AG08395 (cell line): ENCODE measurements at regions not wholly inside any gene's neighbourhood (a gene's known extent, or its start where the extent isn't known, plus 50 kb on each side); places are given as distances from the start of the nearest gene placed in this dataset.

Experiments used
- DNase-seq: peaks from one replicate; pipeline ENCODE4 v3.0.0; 2012; ENCODE audit warnings: mixed read lengths, low spot score

- DNase-seq: peak; percentile 11
Observed at GRCh38 chr9:19998823-19999455, 210.1 kb upstream of the SLC24A2 start.

GRCh38 chr9:19998153-19998552, 209.3 kb upstream of the SLC24A2 start:
- DNase-seq: no peak

GRCh38 chr9:19995619-19996018, 206.8 kb upstream of the SLC24A2 start:
- no peak for DNase-seq

- DNase-seq: no peak
Observed at GRCh38 chr9:19994296-19994695, 205.5 kb upstream of the SLC24A2 start.

- peak; percentile 12 for DNase-seq
Observed at GRCh38 chr9:19992556-19992955, 203.7 kb upstream of the SLC24A2 start.

GRCh38 chr9:19989213-19989612, 200.4 kb upstream of the SLC24A2 start:
- no peak for DNase-seq

GRCh38 chr9:19988281-19988680, 199.4 kb upstream of the SLC24A2 start:
- no peak for DNase-seq

- no peak for DNase-seq
Observed at GRCh38 chr9:19985081-19985480, 196.2 kb upstream of the SLC24A2 start.

GRCh38 chr9:19976226-19976625, 187.4 kb upstream of the SLC24A2 start:
- DNase-seq: no peak

- no peak for DNase-seq
Observed at GRCh38 chr9:19975499-19975898, 186.7 kb upstream of the SLC24A2 start.

- no peak for DNase-seq
Observed at GRCh38 chr9:19969721-19970120, 180.9 kb upstream of the SLC24A2 start.

- no peak for DNase-seq
Observed at GRCh38 chr9:19967888-19968459, 179.1 kb upstream of the SLC24A2 start.

- no peak for DNase-seq
Observed at GRCh38 chr9:19967216-19967887, 178.5 kb upstream of the SLC24A2 start.

- no peak for DNase-seq
Observed at GRCh38 chr9:19965336-19965735, 176.5 kb upstream of the SLC24A2 start.

GRCh38 chr9:19947996-19948395, 159.2 kb upstream of the SLC24A2 start:
- DNase-seq: no peak

GRCh38 chr9:19946441-19947109, 157.7 kb upstream of the SLC24A2 start:
- DNase-seq: no peak

- no peak for DNase-seq
Observed at GRCh38 chr9:19941874-19942273, 153.0 kb upstream of the SLC24A2 start.

- no peak for DNase-seq
Observed at GRCh38 chr9:19940811-19941535, 152.1 kb upstream of the SLC24A2 start.

GRCh38 chr9:19939734-19940278, 151.0 kb upstream of the SLC24A2 start:
- DNase-seq: no peak

GRCh38 chr9:19938990-19939733, 150.3 kb upstream of the SLC24A2 start:
- no peak for DNase-seq

- DNase-seq: no peak
Observed at GRCh38 chr9:19937121-19937520, 148.3 kb upstream of the SLC24A2 start.
